ENCODE measurements at regions not wholly inside any gene's neighbourhood (a gene's known extent, or its start where the extent isn't known, plus 50 kb on each side); places are given as distances from the start of the nearest gene placed in this dataset.

DNA sequence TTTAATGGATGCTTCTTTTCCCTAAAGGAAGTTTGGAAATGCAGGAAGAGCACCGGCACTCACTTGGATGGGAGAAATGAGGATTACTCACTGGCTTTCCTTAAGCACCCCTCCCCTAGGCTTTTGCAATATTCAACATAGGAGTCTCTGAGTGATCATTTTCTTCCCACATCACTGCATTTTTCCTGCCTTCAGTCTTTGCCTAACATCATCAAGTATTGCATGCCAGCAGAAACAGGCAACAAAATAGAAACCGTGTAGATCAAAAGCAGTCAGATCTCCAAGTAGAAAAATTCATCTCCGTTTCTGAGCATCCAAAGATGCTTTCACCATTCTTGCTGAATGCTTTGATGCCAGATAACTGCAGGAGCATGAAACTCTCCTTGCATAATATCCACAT lies 119.9 kb downstream of the ADCYAP1R1 start:
- no peaks in the 10 kb centered on the region for H3K36me3 ChIP-seq (replicated peaks in 1 of 2; ENCODE audit: control extremely low read depth in 1 of 2, control insufficient read depth in 1 of 2, extremely low read depth in 1 of 2, insufficient read depth in 2 of 2, low read length in 1 of 2)
- H3K27me3 Mint-ChIP-seq: peaks cover 8% of the 10 kb centered on the region
- no peak for TF ChIP-seq EZH2 (IDR thresholded peaks at IDR 0.05; ENCODE audit: borderline replicate concordance, insufficient read depth, low read depth, low read length, poor library complexity, severe bottlenecking)
- TF ChIP-seq, protein P1, sequence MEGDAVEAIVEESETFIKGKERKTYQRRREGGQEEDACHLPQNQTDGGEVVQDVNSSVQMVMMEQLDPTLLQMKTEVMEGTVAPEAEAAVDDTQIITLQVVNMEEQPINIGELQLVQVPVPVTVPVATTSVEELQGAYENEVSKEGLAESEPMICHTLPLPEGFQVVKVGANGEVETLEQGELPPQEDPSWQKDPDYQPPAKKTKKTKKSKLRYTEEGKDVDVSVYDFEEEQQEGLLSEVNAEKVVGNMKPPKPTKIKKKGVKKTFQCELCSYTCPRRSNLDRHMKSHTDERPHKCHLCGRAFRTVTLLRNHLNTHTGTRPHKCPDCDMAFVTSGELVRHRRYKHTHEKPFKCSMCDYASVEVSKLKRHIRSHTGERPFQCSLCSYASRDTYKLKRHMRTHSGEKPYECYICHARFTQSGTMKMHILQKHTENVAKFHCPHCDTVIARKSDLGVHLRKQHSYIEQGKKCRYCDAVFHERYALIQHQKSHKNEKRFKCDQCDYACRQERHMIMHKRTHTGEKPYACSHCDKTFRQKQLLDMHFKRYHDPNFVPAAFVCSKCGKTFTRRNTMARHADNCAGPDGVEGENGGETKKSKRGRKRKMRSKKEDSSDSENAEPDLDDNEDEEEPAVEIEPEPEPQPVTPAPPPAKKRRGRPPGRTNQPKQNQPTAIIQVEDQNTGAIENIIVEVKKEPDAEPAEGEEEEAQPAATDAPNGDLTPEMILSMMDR (IDR thresholded peaks at IDR 0.05): no peak
- H2AFZ ChIP-seq (ENCODE audit: insufficient read depth, low read depth, low read length, poor library complexity, severe bottlenecking): no peak overlapping the region
- no peaks in the 10 kb centered on the region for H3K4me1 Mint-ChIP-seq
- ChIA-PET CTCF (interaction anchor here (0.6 kb wide), 1 partner anchor 365 kb away, joined by 4 read pairs; no protein-coding TSS in a partner anchor), POLR2A (no interaction called here)
- no peaks in the 10 kb centered on the region for H3K9me3 ChIP-seq (ENCODE audit: control extremely low read depth in 1 of 3, control insufficient read depth in 2 of 3, insufficient read depth in 1 of 3, low read length in 2 of 3)
- no peak overlapping the region for H3K4me3 ChIP-seq (ENCODE audit: control extremely low read depth in 1 of 5, extremely low read depth in 1 of 5, insufficient read depth in 1 of 5, low read depth in 2 of 5, low read length in 4 of 5)
- H3K4me3 Mint-ChIP-seq: no peak overlapping the region
- intact Hi-C loops (cut with micrococcal nuclease): no loop called here
- no peak overlapping the region for H3K9ac ChIP-seq (ENCODE audit: low read length)
- no peaks in the 10 kb centered on the region for H3K9me3 Mint-ChIP-seq (ENCODE audit: insufficient read depth)
- H3K4me2 ChIP-seq (replicated peaks; ENCODE audit: low read depth, low read length, poor library complexity, severe bottlenecking): no peak overlapping the region
- no peak overlapping the region for H3K27ac Mint-ChIP-seq
- H3K27ac ChIP-seq (ENCODE audit: low read length in 2 of 2): no peak overlapping the region
- H3K4me1 ChIP-seq (ENCODE audit: control insufficient read depth in 2 of 2, insufficient read depth in 2 of 2, low read length in 2 of 2): no peaks in the 10 kb centered on the region
- DNase-seq (no peak), ATAC-seq (ENCODE audit: low read depth) (no peak)
- H3K79me2 ChIP-seq (ENCODE audit: control insufficient read depth, insufficient read depth, low read length): no peaks in the 10 kb centered on the region
- H4K20me1 ChIP-seq (ENCODE audit: control insufficient read depth, insufficient read depth, low read length, poor library complexity, severe bottlenecking): no peaks in the 10 kb centered on the region
- H3K27me3 ChIP-seq (replicated peaks in 1 of 4; ENCODE audit: control extremely low read depth in 1 of 4, control insufficient read depth in 3 of 4, insufficient read depth in 4 of 4, low read length in 3 of 4): no peaks in the 10 kb centered on the region
- 90% methylated on average over 2 of the region's 3 CpGs for WGBS (ENCODE audit: insufficient coverage)

DNA sequence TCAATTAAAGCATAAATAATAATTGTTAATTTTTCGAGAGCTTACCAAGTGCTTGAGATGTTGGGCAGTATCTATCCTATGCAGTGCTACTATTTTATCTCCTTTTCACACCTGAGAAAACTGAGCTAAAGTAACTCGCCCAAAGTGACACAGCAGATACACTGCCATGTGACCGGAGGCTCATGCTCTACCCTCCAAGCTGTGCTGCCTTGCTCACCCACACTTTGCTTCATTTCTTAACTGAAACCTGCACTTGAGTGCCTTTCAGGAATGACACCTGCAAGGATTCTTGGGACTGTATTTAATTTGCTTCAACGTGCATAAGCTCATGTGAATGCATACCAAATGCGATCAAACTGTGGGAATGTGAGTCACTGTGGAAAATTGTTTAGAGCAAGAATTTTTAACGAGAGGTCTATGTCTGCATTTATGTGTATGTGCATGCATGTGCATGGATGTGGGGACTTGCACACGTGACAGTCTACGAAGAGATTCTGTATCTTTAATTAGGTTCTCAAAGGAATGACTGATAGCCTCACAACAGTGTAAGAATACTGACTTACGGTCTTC lies 119.2 kb downstream of the ADCYAP1R1 start:
- Mint-ChIP-seq H3K27me3 (peaks cover 8% of the 10 kb centered on the region), H3K9me3 (ENCODE audit: insufficient read depth) (no peaks in the 10 kb centered on the region), H3K4me1 (no peaks in the 10 kb centered on the region), H3K4me3 (no peak overlapping the region), H3K27ac (no peak overlapping the region)
- Histone ChIP-seq H3K9me3 (ENCODE audit: control extremely low read depth in 1 of 3, control insufficient read depth in 2 of 3, insufficient read depth in 1 of 3, low read length in 2 of 3) (no peaks in the 10 kb centered on the region), H2AFZ (ENCODE audit: insufficient read depth, low read depth, low read length, poor library complexity, severe bottlenecking) (no peak overlapping the region), H3K36me3 (replicated peaks in 1 of 2; ENCODE audit: control extremely low read depth in 1 of 2, control insufficient read depth in 1 of 2, extremely low read depth in 1 of 2, insufficient read depth in 2 of 2, low read length in 1 of 2) (no peaks in the 10 kb centered on the region), H3K9ac (ENCODE audit: low read length) (no peak overlapping the region), H3K27me3 (replicated peaks in 1 of 4; ENCODE audit: control extremely low read depth in 1 of 4, control insufficient read depth in 3 of 4, insufficient read depth in 4 of 4, low read length in 3 of 4) (no peaks in the 10 kb centered on the region), H3K4me2 (replicated peaks; ENCODE audit: low read depth, low read length, poor library complexity, severe bottlenecking) (no peak overlapping the region), H3K4me1 (ENCODE audit: control insufficient read depth in 2 of 2, insufficient read depth in 2 of 2, low read length in 2 of 2) (no peaks in the 10 kb centered on the region), H3K4me3 (ENCODE audit: control extremely low read depth in 1 of 5, extremely low read depth in 1 of 5, insufficient read depth in 1 of 5, low read depth in 2 of 5, low read length in 4 of 5) (no peak overlapping the region), H4K20me1 (ENCODE audit: control insufficient read depth, insufficient read depth, low read length, poor library complexity, severe bottlenecking) (no peaks in the 10 kb centered on the region), H3K79me2 (ENCODE audit: control insufficient read depth, insufficient read depth, low read length) (no peaks in the 10 kb centered on the region), H3K27ac (ENCODE audit: low read length in 2 of 2) (no peak overlapping the region)
- POLR2A ChIA-PET: no interaction called here
- ATAC-seq (ENCODE audit: low read depth) (no peak), DNase-seq (no peak)
- intact Hi-C loops (cut with micrococcal nuclease): no loop called here
- 83% methylated on average over 5 of the region's 9 CpGs for WGBS (ENCODE audit: insufficient coverage)
- CTCF ChIA-PET: no interaction called here
- TF ChIP-seq, protein P1 (IDR thresholded peaks at IDR 0.05): no peak
- TF ChIP-seq EZH2 (IDR thresholded peaks at IDR 0.05; ENCODE audit: borderline replicate concordance, insufficient read depth, low read depth, low read length, poor library complexity, severe bottlenecking): no peak

Measured in B cell (primary cell).